HG03442 (cell line): ENCODE measurements at regions not wholly inside any gene's neighbourhood (a gene's known extent, or its start where the extent isn't known, plus 50 kb on each side); places are given as distances from the start of the nearest gene placed in this dataset.
"Not testable (repeated sequence)": the region's sequence is repeated elsewhere in the genome, so short reads cannot be mapped to it uniquely, and the experiment has no call there.

ENCODE experiments used
- ATAC-seq: cut with Tn5 transposase; IDR thresholded peaks from one replicate; pipeline ENCODE4 v1.9.1; 2021; ENCODE audit warnings: mild to moderate bottlenecking, moderate library complexity; ENCODE audit not compliant: unreplicated experiment

DNA sequence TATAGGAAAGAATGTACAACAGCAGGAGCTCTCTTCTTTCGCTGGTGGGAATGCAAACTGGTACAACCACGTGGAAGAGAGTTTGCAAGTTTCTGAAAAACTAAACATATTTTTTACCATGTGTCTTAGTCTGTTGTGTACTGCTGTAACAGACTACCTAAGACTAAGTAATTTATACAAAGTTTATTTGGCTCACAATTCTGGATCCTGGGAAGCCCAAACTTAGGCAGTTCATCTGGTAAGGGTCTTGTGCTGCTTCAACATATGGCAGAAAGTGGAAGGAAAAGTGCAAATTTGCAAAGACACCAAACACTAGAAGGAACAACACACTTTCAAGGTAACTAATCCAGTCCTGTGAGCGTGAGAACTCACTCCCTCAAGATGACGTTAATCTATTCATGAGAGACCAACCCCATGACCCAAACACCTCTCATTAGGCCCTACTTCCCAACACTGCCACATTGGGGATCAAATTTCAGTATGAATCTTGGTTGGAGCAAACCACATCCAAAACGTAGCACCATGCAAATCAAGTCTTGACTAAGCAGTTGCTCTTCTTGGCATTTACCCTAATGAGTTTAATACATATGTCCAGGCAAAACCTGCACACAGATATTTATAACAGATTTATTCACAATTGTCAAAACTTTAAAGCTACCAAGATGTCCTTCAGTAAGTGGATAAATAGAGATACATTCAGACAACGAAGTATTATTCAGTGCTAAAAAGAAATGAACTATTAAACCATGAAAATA, 481.9 kb upstream of the FOXG1 start:
- no peak for ATAC-seq

DNA sequence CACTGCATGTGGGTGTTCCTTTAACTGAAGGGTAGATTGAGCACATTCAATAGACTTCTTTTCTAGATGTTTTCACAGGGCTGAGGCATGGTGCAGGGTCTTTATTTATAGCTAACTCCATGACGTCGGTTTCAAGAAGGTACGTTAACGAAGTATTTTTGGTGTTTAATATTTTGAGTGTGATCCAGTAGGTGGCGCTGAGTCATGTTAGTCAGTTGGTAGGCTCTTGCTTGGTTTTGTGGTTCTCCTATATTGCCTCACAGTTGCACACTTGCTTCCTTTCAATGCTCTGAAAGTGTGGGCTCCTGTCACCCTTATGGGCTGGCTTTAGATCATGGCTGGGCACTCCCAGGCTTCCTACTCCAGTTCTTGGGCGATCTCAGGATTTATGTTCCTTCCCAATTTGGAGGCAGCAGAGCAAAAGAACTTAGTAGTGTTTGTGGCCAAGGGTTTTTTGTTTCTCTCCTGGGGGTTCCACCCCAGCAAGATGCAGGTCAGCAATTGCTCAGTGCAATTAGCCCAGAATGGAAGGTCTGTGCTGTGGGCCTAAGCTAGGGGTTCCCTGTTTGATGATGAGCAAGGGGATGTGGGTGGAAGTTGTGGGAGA, 471.6 kb upstream of the FOXG1 start:
- no peak for ATAC-seq

DNA sequence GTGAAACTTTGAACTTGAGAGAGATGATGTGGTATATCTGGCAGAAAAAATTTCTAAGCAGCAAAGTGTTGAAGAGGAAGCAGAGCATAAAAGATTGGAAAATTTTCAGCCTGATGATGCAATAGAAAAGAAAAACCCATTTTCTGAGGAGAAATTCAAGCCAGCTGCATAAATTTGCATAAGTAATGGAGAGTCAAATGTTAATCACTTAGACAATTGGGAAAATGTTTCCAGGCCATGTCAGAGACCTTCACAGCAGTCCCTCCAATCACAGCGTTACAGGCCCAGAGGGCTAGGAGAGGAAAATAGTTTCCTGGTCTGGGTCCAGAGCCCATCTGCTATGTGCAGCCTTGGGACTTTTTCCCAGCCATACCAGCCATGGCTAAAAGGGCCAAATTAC, 469.0 kb upstream of the FOXG1 start:
- no peak for ATAC-seq

DNA sequence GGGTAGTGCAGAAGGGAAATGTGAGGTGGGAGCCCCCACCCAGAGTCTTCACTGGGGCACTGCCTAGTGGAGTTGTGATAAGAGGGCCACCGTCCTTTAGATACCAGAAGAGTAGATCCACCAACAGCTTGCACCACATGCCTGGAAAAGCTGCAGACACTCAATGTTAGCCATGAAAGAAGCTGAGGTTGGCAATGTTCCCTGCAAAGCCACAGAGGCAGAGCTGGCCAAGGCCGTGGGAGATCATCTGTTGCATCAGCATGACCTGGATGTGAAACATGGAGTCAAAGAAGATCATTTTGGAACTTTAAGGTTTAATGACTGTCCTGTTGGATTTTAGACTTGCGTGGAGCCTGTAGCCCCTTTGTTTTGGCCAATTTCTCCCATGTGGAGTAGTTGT, 468.4 kb upstream of the FOXG1 start:
- ATAC-seq: no peak

DNA sequence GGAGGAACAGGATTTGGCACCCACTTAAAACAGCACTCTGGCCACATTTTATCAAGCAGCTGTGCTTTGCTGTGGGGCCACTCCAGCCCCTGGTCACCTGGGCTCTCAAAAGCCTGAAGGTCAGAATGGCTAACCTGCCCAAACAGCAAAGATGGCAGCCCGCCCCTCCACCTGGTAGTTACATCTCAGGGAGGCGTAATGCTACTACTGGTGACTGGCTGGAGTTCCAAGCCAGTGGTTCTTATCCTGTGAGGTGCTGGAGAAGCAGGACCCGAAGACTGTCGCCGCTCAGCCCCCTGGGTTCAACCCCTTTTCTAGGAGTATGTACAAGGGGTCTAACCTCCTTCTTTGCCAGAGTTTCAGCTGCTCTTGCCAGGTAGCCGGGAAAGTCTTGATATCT, 467.4 kb upstream of the FOXG1 start:
- ATAC-seq: no peak

DNA sequence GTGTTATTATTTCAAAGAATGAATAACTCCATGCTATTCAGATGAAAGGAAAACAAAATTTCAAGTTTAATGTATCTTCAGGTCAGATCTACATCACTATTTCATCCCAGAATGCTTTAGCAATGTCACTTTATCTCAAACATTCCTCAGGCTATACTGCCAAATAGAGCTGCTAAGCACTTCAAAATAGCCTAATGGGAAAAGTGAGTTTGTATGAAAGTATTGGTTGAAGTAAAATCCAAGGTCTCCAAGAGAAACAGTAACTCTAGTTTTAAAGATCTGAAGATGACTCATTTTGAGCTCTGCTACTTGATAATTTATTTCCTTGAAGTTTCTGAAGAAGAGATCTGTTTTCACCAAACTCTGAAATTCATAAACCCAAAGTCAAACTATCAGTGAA, 466.2 kb upstream of the FOXG1 start:
- ATAC-seq: no peak

DNA sequence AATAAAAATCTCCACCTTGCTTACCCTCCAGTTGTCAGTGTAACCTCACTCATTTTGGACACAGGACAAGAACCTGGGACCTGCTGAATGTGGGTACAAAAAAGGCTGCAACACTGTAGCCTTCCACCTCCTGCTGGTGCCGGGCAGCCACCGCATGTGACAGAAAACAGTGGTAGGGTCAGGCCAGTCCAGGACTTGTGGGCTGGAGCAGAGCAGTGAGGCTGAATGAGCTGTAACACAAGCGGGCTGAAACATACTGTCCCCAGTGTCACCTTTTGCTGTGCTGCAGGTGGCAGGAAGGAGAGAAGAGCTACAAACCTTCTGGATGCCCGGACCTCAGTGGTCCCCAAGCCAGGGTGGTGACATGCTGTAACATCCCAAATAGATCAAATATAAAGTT, 465.4 kb upstream of the FOXG1 start:
- no peak for ATAC-seq

DNA sequence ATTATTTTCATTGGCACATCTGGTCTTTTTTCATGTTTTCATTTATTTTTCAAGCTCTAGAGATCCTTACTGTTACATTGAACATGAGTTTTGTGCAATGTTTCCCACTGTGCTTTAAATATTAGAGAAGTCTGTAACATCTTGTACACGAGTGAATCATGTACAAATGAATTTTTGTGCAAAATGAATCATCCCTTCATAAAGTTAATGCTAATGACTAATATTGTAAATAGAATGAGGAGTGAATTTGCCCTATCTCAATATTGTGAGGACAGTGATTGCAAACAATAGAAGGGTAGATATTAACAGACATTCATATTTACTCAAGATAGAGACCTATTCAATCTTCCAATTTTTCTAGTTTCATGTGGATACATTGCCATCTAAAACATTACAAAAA, 463.3 kb upstream of the FOXG1 start:
- no peak for ATAC-seq

DNA sequence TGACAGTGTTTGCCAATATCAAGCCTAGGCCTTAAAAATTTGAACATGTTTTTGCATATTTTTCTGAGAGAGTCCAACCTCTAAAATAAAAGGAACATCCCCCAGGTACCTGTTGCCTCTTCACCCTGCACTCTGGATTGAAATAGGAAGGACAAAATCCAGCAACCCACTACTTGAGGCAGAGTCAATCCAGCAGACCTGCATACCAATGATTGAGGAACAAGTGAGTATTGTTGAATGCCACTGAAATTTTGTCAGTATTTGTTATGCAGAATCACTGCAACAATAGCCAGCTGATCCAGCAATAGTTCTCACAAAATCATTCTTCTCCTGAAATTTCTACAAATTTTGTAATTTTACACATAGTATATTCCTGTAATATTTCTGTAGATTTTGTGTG, 460.6 kb upstream of the FOXG1 start:
- ATAC-seq: no peak

DNA sequence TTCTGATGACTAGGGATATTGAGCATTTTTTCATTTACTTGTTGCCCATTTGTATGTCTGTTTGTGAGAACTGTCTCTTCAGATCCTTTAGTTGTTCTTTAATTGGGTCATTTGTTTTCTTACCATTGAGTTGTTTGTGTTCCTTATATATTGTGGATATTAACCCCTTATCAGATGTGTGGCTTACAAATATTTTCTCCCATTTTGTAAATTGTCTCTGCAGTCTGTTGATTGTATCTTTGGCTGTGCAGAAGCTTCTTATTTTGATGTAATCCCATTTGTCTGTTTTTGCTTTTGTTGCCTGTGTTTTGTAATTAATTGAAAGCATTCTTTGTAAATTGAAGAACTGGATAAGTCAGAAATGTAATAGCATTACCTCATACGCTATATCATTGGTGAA, 459.1 kb upstream of the FOXG1 start:
- ATAC-seq: no peak

DNA sequence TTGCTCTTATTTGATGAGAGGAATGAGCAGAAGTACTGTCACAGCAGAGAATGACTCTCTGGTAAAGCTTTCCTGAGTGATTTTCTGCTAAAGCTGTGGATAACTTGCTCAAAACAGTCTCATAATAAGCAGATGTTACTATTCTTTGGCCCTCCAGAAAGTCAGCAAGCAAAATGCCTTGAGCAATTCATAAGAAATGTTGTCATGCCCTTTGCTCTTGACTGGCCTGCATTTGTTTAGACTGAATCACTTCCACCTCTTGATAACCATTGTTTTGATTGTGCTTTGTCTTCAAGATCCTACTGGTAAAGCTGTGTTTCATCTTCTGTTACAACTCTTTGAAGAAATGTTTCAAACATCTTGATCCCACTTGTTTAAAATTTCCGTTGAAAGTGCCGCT, 457.9 kb upstream of the FOXG1 start:
- ATAC-seq: no peak

DNA sequence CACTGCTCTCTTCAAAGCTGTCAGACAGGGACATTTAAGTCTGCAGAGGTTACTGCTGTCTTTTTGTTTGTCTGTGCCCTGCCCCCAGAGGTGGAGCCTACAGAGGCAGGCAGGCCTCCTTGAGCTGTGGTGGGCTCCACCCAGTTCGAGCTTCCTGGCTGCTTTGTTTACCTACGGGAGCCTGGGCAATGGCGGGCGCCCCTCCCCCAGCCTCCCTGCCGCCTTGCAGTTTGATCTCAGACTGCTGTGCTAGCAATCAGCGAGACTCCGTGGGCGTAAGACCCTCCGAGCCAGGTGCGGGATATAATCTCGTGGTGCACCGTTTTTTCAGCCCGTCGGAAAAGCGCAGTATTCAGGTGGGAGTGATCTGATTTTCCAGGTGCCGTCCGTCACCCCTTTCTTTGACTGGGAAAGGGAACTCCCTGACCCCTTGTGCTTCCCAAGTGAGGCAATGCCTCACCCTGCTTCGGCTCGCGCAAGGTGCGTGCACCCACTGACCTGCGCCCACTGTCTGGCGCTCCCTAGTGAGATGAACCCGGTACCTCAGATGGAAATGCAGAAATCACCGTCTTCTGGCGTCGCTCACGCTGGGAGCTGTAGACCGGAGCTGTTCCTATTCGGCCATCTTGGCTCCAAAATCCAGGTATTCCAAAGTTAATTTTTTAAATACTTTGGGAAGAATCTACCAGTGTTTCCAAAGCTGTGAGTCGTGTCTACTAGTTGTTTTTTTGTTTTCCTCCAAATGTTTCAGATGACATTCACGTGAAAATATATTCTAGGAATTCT, 448.5 kb upstream of the FOXG1 start:
- not testable (repeated sequence) for ATAC-seq

DNA sequence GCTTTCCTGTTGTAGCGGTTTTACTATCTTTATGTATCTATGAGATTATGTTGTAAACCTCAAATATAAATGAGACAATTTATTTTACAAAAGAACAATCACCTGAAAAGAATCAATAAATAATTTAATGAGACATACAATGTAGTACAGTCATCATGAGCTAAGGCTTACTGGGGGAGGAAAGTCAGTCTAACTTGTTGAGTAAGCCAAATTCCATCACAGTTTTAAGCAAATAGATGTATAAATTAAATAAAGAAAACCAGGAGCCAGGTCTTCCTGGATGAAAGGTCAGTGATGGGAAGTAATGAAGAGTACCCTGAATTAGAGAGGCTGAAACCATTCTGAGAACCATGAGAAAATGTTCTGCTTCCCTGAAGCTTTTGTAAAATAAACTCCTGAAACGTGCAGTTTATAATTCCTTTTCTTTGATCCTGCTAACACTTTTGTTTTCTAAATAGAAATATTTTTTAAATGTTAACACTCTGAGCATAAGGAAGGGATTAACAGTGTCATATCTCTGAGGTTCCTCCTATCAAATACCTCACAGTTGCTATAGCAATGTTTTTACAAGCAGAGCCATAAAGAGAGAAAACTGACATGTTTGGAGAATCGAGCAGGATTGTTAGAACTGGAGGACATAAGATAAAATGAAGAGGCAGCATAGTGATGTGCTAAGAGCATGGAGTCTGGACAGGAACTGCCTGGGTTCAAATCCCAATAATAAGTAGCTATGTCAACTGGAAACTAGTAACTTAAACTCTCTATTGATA, 444.9 kb upstream of the FOXG1 start:
- ATAC-seq: no peak

DNA sequence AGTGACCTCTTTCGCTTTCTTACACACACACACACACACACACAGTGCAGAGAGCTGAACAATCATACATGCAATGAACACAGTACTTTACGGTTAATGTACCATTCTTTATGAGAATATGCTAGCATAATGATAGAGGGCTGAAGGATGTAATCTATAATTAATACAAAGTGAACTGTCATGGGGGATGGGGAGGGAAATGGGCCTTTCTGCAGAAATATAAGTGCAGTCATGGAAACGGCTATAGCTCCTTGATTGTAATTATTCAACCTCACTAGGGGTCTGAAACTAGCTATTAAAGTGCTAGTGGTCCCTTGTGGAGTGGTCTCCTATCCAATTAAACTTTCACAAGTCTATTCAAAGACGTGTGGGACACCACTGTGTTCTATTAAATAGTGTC, 443.2 kb upstream of the FOXG1 start:
- ATAC-seq: no peak

DNA sequence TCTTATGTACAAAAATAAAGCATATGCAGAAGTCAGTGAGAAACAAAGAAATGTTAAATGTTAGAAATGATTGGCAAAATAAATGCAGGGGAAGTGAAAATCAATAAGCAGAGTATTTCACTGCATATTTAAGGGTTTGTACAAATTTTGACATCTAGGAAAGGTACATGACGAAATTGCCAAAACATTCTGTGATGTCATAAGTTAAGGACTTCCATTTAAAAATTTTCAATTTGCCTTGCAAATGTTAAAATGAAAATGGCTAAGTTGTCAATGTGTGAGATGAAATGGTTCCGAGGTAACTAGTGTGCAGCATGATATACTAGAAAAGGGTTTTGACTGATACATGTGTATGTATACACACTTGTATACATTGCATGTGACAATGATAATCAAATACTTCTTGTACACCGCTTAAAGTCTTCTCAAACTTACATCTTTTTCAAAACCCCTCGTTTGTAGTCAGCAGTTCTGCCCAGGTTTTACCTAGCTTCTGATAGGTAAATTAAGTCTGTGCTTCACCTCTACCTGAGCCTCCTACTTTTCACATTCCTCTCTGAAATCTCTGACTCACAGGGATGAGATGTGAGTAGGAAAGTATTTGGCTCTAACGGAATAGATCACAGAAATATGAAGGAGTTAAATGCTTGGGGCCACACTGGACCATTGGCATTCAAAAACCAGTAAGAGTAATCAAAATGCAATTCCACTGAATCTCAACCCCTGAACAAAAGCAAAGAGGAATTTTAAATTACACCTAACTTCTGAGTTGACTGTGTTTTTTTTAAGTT, 442.4 kb upstream of the FOXG1 start:
- no peak for ATAC-seq

DNA sequence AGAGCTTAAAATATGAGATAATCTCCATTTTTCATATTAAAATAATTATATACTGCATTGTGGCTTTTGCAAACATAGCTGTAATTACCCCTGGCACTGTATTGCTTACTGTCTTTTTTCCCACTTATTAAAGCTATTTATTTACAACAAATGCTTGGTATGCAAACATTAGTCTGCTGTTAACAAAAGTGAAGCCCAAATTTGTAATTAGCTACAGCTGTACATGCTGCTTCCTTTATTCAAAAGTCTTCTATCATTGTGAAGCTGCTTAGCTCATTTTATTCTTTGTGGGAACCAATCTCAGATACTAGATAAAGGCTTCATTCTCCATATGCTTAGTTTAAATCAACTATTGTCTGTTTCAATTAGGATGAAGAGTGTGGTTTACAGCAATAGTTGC, 425.8 kb upstream of the FOXG1 start:
- no peak for ATAC-seq

DNA sequence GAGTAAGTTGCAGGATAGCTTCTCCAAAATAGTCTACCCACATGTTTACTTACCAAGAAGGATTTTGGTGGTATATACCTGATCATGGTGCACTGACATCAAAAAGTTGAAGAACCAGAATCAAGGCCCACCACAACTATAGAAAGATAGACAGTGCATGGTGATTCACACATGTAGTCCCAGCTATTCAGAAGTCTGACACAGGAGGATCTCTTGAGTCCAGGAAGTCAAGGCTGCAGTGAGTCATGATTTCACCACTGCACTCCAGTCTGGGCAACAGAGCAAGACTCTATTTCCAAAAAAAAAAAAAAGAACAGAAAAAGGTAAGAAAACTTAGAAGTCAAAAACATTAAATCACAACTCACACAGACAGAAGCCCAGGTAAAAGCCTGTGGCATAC, 422.2 kb upstream of the FOXG1 start:
- ATAC-seq: no peak

DNA sequence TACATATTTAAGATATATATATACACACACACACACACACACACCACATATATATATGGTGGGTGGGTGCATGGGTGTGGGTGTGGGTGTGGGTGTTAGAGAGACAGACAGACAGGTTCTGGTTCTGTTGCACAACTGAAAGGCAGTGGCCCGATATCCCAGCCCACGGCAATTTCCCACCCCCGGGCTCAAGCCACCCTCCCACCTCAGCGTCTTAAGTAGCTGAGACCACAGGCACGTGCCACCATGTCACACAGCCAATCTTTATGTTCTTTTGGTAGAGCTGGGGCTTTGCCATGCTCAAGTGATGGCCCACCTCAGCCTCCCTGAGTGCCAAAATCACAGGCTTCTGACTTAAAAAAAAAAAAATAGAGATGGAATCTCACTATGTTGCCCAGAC, 417.8 kb upstream of the FOXG1 start:
- no peak for ATAC-seq

DNA sequence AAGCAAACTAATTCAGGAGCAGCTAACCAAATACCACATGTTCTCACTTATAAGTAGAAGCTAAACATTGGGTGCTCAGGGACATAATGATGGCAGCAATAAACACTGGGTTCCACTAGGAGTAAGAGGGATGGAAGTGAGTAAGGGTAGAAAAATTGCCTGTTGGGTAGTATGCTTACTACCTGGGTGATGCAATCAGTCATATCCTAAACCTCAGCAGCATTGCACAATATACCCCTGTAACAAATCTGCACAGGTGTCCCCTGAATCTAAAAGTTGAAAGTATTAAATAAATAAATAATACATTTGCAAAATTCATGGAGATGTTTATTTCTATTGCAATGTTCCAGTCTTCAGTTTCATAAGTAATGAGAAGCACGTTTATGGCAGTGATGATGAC, 409.8 kb upstream of the FOXG1 start:
- no peak for ATAC-seq

DNA sequence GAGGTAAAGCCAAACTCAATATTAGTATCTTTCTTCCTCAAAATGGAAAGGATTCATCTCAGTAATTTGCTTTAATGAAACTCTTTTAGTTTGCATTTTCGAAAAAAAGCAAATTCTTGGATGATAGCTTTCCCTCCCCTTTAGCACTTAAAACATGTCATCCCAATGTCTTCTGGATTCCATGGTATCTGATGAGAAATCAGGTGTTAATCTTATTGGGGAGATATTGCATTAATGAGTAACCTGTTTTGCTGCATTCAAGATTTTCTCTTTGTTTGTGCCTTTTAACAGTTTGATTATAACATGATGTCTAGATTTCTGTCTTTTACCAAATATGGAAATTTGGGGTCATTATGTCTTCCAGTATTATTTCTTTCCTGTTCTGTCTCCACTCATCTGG, 405.1 kb upstream of the FOXG1 start:
- no peak for ATAC-seq

DNA sequence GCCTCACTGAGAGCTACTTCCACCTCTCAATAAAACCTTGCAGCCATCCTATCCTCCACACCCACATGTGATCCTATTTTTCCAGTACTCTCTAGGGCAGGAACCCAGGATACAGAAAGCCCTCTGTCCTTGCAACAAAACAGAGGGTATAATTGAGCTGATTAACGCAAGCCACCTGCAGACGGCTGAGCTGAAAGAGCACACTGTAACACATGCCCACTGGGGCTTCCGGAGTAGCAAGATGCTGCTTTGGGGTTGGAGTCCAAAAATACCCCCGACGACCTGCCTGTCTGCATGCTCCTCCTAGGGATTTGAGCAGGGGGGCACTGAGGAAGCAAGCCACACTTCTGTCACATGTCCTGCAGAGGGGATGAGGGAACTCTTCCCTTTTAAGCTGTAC, 401.1 kb upstream of the FOXG1 start:
- no peak for ATAC-seq
